HG02588 (cell line): ENCODE measurements at regions not wholly inside any gene's neighbourhood (a gene's known extent, or its start where the extent isn't known, plus 50 kb on each side); places are given as distances from the start of the nearest gene placed in this dataset.
"Not testable (repeated sequence)": the region's sequence is repeated elsewhere in the genome, so short reads cannot be mapped to it uniquely, and the experiment has no call there.

Source experiments
- ATAC-seq: cut with Tn5 transposase; IDR thresholded peaks from one replicate; pipeline ENCODE4 v1.9.1; 2021; ENCODE audit warnings: mild to moderate bottlenecking, moderate library complexity; ENCODE audit not compliant: unreplicated experiment

DNA sequence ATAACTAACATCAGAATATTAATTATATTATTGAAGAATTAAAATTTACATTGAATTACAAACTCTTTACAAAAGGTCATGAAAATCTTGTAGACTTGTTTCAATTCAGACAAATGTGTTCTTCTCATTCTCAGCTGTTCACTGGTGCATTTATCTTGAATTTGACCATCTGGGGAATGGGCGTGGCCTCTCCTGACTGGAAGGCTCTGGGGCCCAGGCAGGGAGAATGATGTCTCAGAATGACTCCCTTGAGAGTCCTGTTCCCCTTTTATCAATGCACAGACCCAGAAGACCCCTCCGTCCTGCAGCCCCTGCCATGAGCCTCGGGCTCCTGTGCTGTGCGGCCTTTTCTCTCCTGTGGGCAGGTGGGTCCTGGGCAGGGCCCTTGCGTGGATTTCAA is 242.2 kb upstream of the PRSS1 start:
- not testable (repeated sequence) for ATAC-seq

DNA sequence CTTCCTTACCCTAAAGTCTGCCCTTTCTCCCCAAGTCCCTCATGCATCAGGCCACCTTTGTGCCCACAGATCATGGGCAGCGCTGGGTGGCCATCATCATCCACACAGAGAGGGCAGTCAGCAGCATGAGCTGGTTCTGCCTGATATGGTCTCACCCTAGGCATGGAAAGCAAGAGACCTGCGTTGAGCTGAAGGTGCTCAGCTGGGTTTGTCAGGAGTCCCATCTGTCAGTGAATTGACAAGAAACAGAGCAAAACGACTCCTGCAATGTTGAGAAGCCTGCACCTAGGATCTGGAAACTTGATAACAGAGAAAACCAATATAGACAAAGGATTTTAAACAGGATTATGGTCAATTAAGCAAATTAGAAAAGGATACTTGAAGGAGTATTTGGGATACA is 242.7 kb upstream of the PRSS1 start:
- no peak for ATAC-seq

DNA sequence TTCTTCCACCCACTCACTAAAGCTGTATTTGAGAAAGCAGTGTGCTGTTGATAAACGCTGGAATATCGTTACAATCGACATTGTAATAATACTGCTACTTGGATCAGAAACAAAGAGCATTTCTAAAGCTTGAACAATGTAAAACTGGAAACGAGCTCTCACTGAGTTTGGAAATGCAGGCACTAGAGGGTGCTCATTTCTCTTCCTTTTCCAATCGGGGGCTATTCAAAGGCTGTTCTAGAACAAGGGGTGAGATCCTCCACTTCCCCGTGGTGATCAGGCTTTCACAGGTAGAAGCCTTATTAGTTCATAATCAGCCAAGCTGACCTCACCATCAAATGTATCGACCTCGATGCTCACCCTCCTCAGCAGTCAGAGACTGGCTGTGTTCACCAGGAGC is 245.3 kb upstream of the PRSS1 start:
- not testable (repeated sequence) for ATAC-seq

DNA sequence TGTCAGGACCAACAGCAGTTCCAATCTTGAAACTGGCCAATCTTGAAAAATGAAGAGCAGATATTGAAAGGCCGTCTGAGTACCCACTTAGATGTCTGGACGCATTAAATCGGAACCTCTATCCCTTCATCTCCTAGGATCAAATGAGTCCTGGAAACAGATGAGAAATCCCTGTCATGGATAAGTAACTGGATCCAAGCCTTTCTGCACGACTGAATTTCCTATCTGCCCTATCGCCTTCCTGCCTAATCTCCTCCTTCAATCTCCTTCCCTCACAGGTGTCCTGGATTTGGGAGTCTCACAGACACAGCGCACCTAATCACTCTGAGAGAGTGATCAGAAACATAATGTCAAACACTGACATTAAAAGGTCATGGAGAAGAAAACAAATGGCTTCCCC is 245.2 kb upstream of the PRSS58 start:
- ATAC-seq, result no peak

DNA sequence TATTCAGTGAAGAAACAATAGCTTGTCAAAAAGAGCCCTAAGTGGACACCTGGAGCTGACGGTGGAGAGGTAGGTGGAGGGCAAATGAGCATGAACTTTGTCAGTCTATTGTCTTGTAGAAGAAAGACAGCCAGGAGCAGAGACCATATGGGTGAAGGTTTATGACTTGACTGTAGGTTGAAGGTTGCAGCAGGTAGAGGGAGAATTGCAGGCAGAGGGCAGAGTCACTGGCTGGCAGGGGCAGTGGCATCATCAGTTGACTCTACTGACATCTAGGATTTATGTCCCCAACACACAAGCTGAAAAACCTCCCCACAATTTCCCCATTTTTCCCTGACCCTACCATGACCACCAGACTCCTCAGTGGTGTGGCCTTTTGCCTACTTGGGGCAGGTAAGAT is 243.6 kb upstream of the PRSS58 start:
- ATAC-seq, result no peak

DNA sequence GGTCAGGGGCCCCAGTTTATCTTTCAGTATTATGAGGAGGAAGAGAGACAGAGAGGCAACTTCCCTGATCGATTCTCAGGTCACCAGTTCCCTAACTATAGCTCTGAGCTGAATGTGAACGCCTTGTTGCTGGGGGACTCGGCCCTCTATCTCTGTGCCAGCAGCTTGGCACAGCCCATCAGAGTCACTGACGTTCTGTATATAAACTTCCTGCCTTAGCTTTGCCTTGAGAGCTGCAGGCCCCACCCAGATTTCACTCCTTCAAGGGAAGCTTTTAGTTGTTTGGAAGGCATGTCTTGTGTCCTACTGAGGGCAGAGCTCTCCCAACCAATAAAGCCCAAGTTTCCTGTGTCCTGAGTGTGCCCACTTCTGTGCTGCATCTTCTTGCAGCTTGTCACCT is 242.5 kb upstream of the PRSS58 start:
- no peak for ATAC-seq

DNA sequence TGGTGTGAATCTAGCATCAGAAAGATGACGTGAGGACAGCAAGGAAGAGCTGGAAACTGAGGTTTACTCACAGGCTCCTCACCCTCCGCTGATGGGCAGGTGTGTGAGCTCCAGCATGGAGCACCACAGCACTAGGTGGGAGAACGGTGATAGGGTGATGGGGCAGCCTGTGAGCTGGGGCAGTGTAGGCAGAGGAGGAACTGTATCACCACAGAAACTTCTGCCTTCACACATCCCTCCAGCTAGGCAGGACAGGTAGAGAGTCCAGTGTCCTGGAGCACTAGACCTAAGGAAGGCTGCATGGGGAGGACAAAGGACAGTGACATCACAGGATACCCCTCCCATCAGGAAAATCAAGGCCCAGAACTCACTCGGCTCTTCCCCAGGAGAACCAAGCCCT is 241.8 kb upstream of the PRSS58 start:
- no peak for ATAC-seq

DNA sequence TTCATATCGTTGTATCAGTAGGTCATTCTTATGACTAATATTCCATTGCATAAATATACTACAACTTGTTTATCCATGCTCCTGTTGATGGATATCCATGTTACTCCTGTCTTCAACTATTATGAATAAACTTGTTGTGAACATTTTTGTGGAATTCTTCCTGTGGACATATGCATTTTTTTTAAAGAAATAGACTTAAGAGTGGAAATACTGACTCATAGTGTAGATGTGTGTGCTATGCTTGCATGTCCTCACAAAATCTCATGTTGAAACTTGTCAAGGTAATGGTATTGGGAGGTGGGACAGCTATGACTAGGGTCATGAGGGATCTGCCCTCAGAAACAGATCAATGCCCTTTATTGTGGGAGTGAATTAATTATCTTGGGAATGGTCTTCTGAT is 240.5 kb upstream of the PRSS58 start:
- no peak for ATAC-seq

DNA sequence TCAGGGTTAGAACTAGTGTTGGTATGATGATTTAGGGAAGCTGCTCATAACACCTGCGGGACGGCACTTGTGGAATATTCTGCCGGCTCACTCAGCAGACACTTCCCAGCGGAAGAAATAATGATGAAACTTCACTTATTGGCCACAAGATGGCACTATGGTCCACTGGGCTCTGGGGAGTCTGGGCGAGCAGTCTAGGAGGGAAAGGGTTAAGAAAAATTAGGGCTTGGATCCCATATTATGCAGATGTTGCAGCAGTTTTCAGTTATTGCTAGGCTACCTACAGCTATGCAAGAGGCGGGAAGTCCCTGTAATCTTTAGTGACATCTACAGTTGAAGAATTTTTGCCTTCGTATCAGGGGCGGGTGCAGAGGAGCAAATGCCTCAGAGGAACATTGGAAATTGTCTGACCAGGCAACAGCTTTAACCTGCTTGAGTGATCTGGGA is 238.7 kb upstream of the PRSS58 start:
- ATAC-seq, result no peak

DNA sequence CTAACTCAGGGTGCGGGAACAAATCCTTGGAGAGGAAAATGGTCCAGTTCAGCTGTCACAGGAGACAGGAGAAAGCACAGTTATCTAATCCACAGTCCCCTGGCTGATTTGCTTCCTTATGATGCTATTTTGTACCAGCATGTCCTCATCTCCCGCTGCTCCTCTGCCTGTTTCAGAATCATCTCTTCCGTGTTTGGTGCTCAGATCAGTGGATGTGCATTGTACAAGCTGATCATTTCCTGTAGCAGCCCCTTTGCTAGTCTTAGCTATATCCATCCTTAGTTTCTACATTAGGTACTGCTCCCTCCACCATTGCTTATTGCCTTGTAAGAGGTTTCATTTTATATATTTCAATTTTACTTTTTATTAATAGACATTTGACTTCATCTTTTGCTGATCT is 238.0 kb upstream of the PRSS58 start:
- ATAC-seq, result not testable (repeated sequence)

DNA sequence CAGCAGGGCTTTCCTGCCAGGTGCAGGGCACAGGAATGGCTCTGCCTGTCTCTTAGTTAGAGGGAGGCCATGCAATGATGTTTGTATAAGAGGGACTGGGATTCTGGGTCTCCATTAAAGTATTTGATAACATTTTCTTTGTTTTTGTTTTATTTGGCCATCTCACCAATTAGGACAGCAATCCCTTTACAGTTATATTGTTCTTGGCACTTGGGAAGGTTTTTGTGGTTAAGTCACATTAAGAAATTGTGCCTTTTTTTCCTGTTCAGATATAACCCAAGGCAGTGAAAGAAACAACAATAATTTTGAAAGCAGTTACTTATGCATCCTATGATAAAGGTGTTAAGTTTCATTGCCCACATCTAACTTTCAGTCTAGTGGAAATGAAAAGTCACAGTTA is 237.4 kb upstream of the PRSS58 start:
- ATAC-seq, result not testable (repeated sequence)

DNA sequence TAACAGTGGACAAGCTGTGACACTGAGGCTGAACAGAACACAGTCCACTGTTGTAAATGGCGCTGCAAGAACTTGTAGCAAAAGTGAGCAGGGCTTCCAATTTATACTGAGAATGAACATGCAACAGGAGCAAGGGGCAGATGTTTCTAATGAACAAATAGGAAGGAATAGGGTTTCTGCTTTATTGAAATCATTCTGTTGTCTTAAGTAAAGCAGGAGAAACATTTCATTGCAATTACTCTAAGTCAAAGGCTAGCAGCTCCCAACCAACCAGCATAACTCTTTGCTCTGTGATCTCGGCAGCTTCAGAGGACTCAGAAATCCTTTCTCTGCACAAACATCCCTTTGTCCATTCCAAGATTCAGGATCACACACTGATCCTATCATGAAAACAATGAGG is 236.2 kb upstream of the PRSS58 start:
- no peak for ATAC-seq

DNA sequence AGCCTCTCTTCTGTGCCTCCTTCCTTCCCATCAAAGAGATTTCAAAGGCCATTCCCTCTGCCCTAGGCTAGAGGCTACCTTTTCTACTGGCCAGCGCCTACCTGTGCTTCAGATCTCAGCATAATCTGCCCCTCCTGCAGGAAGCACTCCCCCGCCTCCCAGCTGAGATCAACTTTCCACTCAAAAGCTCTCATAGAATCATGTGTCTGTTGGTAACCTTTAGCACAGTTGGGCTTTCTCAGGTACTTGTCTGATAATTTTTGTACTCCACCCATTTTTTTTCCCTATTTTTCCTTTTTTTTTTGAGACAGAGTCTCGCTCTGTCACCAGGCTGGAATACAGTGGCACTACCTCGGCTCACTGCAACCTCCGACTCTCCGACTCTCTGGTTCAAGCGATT is 231.0 kb upstream of the PRSS58 start:
- ATAC-seq, result no peak

DNA sequence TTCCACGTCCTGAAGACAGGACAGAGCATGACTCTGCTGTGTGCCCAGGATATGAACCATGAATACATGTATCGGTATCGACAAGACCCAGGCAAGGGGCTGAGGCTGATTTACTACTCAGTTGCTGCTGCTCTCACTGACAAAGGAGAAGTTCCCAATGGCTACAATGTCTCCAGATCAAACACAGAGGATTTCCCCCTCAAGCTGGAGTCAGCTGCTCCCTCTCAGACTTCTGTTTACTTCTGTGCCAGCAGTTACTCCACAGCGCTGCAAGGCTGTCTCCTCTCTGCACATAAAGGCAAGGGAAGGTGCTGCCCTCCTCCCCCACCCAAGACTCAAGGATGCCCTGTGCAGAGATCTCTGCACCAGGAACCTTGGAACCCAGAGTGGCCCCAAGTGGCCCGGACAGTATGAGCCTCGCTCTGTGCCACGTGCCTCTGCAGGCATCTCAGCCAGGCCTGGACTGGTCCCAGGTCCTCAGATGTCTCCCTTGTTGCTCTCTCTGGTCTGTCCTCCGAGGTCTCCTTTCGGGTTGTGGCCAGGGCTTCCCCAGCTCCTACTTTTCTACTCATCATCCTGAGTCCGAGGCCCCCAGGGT is 230.3 kb upstream of the PRSS58 start:
- no peak for ATAC-seq

DNA sequence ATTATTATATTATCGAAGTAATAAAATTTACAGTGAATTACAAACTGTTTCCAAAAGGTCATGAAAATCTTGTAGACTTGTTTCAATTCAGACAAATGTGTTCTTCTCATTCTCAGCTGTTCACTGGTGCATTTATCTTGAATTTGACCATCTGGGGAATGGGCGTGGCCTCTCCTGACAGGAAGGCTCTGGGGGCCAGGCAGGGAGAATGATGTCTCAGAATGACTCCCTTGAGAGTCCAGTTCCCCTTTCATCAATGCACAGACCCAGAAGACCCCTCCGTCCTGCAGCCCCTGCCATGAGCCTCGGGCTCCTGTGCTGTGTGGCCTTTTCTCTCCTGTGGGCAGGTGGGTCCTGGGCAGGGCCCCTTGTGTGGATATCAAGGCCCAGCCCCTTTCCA is 229.7 kb upstream of the PRSS58 start:
- not testable (repeated sequence) for ATAC-seq

DNA sequence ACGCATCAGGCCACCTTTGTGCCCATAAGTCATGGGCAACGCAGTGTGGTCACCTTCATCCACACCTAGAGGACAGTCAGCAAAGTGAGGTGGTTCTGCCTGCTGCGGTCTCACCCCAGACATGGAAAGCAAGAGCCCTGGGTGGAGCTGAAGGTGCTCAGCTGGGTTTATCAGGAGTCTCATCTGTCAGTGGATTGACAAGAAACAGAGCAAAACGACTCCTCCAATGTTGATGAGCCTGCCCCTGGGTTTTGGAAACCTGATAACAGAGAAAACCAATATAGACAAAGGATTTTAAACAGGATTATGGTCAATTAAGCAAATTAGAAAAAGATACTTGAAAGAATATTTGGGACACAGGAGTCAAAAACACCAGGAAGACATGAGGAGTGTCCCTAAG is 229.3 kb upstream of the PRSS58 start:
- no peak for ATAC-seq

DNA sequence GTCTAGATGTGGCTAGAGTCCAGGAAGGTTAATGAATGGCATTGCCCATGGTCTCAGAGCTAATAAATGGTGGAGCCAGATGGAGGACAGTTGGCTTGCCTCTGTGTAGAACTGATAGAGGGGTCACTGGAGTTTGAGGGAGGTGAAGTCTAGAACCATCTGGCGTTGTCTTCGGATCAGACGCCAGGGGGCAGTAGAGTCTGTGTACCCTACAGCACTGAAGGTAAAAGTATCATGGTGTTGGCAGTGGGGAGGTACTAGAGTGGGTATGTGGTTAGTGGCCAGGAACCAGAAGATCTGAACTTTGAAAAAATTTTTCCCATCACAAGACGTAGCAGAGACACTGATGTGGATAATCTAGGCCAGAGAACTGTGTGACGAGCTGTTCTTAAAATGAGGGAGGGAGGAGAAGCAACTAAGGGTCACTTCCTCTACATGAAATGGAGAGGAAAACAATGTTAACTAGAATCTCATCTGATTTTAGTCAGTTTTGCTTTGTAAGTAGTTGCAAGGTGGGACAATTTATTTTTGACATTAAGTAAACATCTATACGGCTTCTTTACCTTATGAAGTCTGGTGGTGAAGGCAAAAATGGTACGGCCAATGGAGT is 227.9 kb upstream of the PRSS58 start:
- no peak for ATAC-seq

DNA sequence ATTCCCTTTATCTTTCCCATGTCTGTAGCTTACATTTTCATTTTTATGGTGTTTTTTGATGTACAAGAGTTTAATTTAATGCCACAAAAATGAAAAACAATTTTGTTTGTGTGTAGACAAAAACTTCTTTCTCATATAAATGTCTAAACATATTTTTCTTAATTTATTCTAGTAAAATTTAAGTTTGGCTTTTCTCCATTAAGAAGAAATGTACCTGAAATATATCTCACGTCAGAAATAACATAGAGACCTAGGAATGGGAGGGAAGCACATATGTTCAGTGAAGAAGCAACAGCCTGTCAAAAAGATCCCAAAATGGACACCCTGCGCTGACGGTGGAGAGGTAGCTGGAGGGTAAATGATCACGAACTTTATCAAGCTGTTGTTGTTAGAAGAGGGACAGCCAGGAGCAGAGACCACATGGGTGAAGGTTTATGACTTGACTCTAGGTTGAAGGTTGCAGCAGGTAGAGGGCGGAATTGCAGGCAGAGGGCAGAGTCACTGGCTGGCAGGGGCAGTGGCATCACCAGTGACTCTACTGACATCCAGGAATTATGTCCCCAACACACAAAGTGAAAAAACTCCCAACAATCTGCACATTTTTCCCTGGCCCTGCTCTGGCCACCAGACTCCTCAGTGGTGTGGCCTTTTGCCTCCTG is 225.9 kb upstream of the PRSS58 start:
- ATAC-seq, result no peak

DNA sequence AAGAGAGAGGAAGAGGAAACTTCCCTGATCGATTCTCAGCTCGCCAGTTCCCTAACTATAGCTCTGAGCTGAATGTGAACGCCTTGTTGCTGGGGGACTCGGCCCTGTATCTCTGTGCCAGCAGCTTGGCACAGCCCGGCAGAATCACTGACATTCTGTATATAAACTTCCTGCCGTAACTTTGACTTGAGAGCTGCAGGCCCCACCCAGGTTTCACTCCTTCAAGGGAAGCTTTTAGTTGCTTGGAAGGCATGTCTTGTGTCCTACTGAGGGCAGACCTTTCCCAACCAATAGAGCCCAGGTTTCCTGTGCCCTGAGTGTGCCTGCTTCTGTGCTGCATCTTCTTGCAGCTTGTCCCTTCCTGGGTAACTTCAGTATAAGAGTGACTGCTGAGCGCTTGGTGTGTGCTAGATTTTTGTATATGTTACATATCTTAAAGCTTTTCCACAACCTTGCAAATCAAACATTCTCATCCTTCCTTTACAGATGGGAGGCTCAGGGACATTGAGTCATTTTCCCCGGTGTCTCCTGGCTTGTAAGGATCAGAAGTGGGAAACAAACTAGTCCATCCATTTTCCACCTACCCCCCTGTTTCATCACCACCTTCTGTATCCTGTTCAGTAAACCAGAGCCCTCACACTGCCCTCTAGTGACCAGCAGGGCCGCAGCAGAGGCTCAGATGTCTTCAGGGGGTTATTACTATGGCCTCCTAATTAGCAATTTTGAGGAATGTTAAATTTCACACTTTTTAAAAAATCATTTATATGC is 225.2 kb upstream of the PRSS58 start:
- ATAC-seq, result peak; percentile 61

DNA sequence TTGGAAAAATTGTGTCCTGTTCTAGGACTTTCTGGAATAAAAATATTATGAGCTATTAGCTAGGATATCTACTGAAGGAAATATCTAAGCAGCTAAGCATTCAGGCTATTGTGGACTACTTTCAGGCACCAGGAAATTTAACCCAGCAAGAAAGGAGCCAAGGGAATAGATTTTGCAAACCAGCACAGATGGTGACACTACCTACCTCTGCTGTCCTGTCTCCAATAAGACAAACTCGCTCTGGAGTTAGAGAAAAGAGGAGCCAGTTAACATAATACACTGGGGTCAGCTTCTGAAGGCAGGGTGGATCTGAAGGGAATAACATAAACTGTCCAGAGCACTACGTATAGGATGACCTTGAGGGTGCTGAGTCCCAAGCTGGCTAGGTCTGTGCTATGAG is 223.7 kb upstream of the PRSS58 start:
- ATAC-seq, result no peak

DNA sequence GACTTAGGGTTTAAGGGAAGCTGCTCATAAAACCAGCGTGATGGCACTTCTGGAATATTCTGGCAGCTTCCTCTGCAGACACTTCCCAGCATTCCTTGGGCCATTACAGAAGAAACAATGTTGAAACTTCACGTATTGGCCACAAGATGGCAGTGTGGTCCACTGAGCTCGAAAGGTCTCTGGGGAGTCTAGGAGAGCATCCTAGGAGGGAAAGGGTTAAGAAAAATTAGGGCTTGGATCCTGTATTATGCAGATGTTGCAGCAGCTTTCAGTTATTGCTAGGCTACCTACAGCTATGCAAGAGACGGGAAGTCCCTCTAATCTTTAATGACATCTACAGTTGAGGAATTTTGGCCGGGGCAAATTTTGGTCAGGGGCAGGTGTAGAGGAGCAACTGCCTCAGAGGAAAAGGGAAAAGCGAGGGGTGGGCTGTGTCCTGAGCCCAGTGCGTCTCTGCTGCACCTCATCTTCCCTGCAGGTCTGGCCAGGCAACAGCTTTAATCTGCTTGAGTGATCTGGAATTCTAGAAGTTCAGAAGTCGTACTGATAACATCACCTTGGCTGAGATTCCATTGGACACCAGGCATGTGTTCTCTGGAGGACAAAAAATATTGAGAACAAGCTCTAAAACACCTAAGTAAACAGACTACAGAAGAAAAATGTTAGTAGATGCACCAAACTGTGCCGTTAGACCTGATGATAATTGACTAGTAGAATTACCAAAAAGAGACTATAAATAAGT is 220.8 kb upstream of the PRSS58 start:
- ATAC-seq, result peak; percentile 81
